ENCODE measurements at regions not wholly inside any gene's neighbourhood (a gene's known extent, or its start where the extent isn't known, plus 50 kb on each side); places are given as distances from the start of the nearest gene placed in this dataset.

GRCh38 chr12:90261283-90261682 is 552.6 kb upstream of the ATP2B1 start:
- no peak for DNase-seq

GRCh38 chr12:90260136-90260535 is 551.5 kb upstream of the ATP2B1 start:
- no peak for DNase-seq

- no peak for DNase-seq
These were observed 549.4 kb upstream of the ATP2B1 start for GRCh38 chr12:90257927-90258624.

- DNase-seq: no peak
These were observed 546.2 kb upstream of the ATP2B1 start for GRCh38 chr12:90254796-90255195.

GRCh38 chr12:90253674-90254181 is 545.1 kb upstream of the ATP2B1 start:
- peak in 15 of 51 donors; percentile 3 to 38 (median 11) for DNase-seq

GRCh38 chr12:90253136-90253535 is 544.5 kb upstream of the ATP2B1 start:
- no peak for DNase-seq

GRCh38 chr12:90250766-90251165 is 542.1 kb upstream of the ATP2B1 start:
- DNase-seq: peak in 1 of 51 donors; percentile 0

GRCh38 chr12:90250042-90250441 is 541.4 kb upstream of the ATP2B1 start:
- DNase-seq: no peak

GRCh38 chr12:90246688-90247087 is 538.0 kb upstream of the ATP2B1 start:
- DNase-seq: no peak

GRCh38 chr12:90245391-90245790 is 536.8 kb upstream of the ATP2B1 start:
- DNase-seq: peak in 8 of 51 donors; percentile 1 to 28 (median 3)

GRCh38 chr12:90244232-90244631 is 535.6 kb upstream of the ATP2B1 start:
- DNase-seq: no peak

- no peak for DNase-seq
These were observed 534.6 kb upstream of the ATP2B1 start for GRCh38 chr12:90243211-90243610.

- DNase-seq: no peak
These were observed 531.2 kb upstream of the ATP2B1 start for GRCh38 chr12:90239732-90240260.

- no peak for DNase-seq
These were observed 530.1 kb upstream of the ATP2B1 start for GRCh38 chr12:90238663-90239271.

- no peak for DNase-seq
These were observed 529.2 kb upstream of the ATP2B1 start for GRCh38 chr12:90237841-90238240.

GRCh38 chr12:90235642-90236041 is 527.0 kb upstream of the ATP2B1 start:
- no peak for DNase-seq

- DNase-seq: no peak
These were observed 525.8 kb upstream of the ATP2B1 start for GRCh38 chr12:90234472-90234871.

GRCh38 chr12:90233168-90234100 is 524.8 kb upstream of the ATP2B1 start:
- DNase-seq: no peak

GRCh38 chr12:90229407-90230170 is 521.0 kb upstream of the ATP2B1 start:
- no peak for DNase-seq

- no peak for DNase-seq
These were observed 517.6 kb upstream of the ATP2B1 start for GRCh38 chr12:90226211-90226610.

GRCh38 chr12:90216815-90217214 is 508.2 kb upstream of the ATP2B1 start:
- DNase-seq: peak in 1 of 51 donors; percentile 1

Data from hypothalamus (tissue), 51 donors.